Left lung (tissue), 4 donors: ENCODE measurements at regions not wholly inside any gene's neighbourhood (a gene's known extent, or its start where the extent isn't known, plus 50 kb on each side); places are given as distances from the start of the nearest gene placed in this dataset.

Experiments
- ATAC-seq: fragments of 200-7000 bp; cut with Tn5 transposase; one replicate; pipeline ENCODE4 v1.9.1; 2020; ENCODE audit warnings: moderate library complexity
- DNase-seq, 4 donors: peaks; one replicate each; pipeline ENCODE4 v3.0.0-alpha.2; 2013 to 2020
- H3K27ac ChIP-seq, 2 donors: fragments of 200-600 bp; sonication (generic) in 1 of 2; one replicate each; pipeline versions ENCODE4 v1.5.0 to v1.8.0; 2020 to 2021
- H3K27me3 ChIP-seq, 2 donors: fragments of 200-600 bp; sonication (generic) in 1 of 2; one replicate each; pipeline versions ENCODE4 v1.5.0 to v1.8.0; 2020 to 2021
- H3K36me3 ChIP-seq, 2 donors: fragments of 200-600 bp; sonication (generic) in 1 of 2; one replicate each; pipeline versions ENCODE4 v1.5.0 to v1.8.0; 2020 to 2021
- H3K4me1 ChIP-seq, 2 donors: fragments of 200-600 bp; one replicate each; pipeline ENCODE4 v1.8.0; 2021
- H3K4me3 ChIP-seq, 2 donors: fragments of 200-600 bp; sonication (generic) in 1 of 2; one replicate each; pipeline versions ENCODE4 v1.5.0 to v1.8.0; 2020 to 2021; ENCODE audit warnings: mild to moderate bottlenecking in 1 of 2
- H3K9me3 ChIP-seq, 2 donors: fragments of 200-600 bp; sonication (generic) in 1 of 2; one replicate each; pipeline versions ENCODE4 v1.5.0 to v1.8.0; 2020 to 2021
- CTCF ChIP-seq, 2 donors: fragments of 200-600 bp; sonication (generic) in 1 of 2; IDR thresholded peaks; one replicate each; pipeline versions ENCODE4 v1.5.0 to v1.8.0; 2021; ENCODE audit warnings: antibody characterized with exemption in 2 of 2
- intact Hi-C, 2 donors: fragments of 100-400 bp; cut with DNase I; formaldehyde crosslinking; loops; one replicate each; pipeline versions ENCODE4 v1.11.2 to v1.14.2; 2022
- donor health status: DM: no; HTN: yes; CAD: no.
- donor health status: DM: no; HTN: no; CAD: no.

- Histone ChIP-seq H3K4me1 (no peaks in the 10 kb centered on the region), H3K36me3 (no peaks in the 10 kb centered on the region), H3K9me3 (peaks cover 0 to 2% of the 10 kb centered on the region in 2 donors), H3K4me3 (no peak overlapping the region), H3K27me3 (no peaks in the 10 kb centered on the region), H3K27ac (no peak overlapping the region)
- no peak for TF ChIP-seq CTCF (IDR thresholded peaks at IDR 0.05)
- DNase-seq (no peak), ATAC-seq (no peak)
- intact Hi-C loops: no loop called here
These were observed 182.1 kb upstream of the TP63 start for GRCh38 chr3:189449084-189449483.

DNA sequence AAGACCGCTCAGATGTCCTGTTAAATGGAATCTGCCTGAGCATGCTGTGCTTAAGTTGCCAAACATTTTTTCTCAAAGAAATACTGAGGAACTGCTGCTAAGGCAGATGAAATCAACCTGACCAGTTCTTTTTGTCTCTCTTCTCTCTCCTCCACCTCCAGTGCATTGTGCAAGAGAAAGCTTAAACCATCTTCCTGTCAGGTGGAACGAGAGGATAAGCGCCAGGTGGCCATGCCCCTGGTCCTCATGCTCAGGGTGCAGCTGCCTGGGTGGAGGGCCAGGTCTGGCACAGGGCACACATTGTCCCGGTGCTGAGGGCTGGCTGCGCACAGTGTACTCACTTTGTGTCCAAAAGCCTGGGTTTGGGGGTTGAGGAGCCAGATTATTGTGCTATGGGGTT, 176.2 kb upstream of the TP63 start:
- H3K27ac ChIP-seq: no peak overlapping the region
- no peaks in the 10 kb centered on the region for H3K36me3 ChIP-seq
- H3K4me1 ChIP-seq: no peaks in the 10 kb centered on the region
- H3K4me3 ChIP-seq: no peak overlapping the region
- no peaks in the 10 kb centered on the region for H3K9me3 ChIP-seq
- no peak for TF ChIP-seq CTCF (IDR thresholded peaks at IDR 0.05)
- ATAC-seq (no peak), DNase-seq (no peak)
- no peaks in the 10 kb centered on the region for H3K27me3 ChIP-seq
- intact Hi-C loops: no loop called here

DNA sequence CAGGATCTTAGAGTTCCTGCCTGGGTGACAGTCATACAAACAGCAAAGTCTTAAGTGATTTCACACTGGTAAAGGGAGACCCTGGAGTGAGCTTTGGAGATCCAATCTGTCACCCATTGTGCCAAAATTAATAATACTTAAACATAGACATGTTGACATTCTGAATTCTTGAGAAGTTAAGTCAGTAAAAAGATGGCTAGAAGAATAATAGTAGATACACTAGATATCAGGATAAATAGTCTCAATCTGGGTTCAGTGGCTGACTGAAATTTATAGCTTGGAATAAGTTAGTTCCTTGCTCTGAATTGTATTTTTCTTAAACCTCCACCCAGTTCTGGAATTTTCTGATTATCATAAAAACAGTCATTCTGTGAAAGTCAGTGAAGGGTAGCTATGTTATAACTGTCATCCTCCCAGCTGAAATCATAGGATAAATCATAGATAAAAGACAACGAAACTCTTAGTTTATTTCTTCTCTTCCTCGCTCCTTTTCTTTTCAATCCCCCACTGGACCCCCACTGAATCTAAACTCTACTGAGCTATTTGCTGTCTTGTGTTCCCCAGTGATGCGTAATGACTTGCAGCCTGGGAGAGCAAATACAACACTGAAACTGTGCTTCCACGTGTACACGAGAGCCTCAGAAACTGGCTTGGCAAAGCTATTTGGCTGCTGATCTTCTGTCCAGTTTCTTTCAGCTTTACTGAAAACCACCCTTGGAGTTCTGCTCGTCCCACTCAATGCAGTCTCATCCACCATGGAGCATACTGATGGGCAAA, 175.4 kb upstream of the TP63 start:
- H3K9me3 ChIP-seq: no peaks in the 10 kb centered on the region
- no peaks in the 10 kb centered on the region for H3K27me3 ChIP-seq
- no peaks in the 10 kb centered on the region for H3K4me1 ChIP-seq
- intact Hi-C loops: no loop called here
- no peak overlapping the region for H3K4me3 ChIP-seq
- ATAC-seq (no peak), DNase-seq (no peak)
- no peak overlapping the region for H3K27ac ChIP-seq
- TF ChIP-seq CTCF (IDR thresholded peaks at IDR 0.05): no peak
- no peaks in the 10 kb centered on the region for H3K36me3 ChIP-seq

- ATAC-seq: no peak
- Histone ChIP-seq H3K27me3 (no peaks in the 10 kb centered on the region), H3K27ac (no peak overlapping the region), H3K9me3 (peaks cover 0 to 2% of the 10 kb centered on the region in 2 donors), H3K36me3 (no peaks in the 10 kb centered on the region), H3K4me3 (no peak overlapping the region), H3K4me1 (no peaks in the 10 kb centered on the region)
- no peak for TF ChIP-seq CTCF (IDR thresholded peaks at IDR 0.05)
- no peak for DNase-seq
- intact Hi-C loops: no loop called here
These were observed 174.0 kb upstream of the TP63 start for GRCh38 chr3:189457201-189457607.

DNA sequence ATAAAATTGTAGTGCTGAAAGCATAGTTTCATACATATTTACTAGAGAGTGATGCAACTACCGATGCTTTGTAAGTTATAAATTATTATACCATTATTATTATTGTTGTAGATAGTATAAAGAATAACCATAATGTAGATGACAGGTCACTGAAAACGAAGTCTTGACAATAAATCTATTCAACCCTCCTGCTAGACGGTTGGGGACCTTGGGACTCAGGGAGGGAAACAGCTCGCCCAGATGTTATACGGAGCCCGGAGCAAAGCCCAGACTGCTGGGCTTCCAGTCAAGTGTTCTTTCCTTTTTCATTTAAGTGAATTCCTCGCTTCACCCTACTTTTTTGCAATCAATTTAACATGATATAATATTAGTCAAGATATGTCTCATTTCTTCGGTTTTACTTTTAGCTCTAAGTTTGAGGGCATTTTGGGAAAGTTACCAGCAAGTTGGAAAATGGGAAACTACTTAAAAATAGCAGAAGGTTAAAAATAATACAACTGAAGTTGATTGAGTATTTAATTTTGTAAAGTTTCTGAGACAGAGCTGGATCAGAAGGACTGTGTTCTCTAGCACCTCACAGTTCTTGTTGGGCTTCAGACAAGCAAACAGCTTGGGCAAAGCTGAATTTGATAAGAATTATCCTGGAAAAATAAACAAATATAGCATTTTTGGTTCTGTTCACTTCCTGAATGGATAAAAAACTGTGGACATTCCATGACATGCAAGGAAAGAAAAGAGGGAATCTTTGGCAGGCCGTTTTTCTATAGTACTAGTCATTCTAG, 173.4 kb upstream of the TP63 start:
- ATAC-seq (no peak), DNase-seq (no peak)

More for the DNA sequence above, 173.4 kb upstream of the TP63 start:
- intact Hi-C loops: no loop called here
- H3K36me3 ChIP-seq: no peaks in the 10 kb centered on the region
- H3K27me3 ChIP-seq: no peaks in the 10 kb centered on the region
- no peak overlapping the region for H3K4me3 ChIP-seq
- H3K27ac ChIP-seq: no peak overlapping the region
- H3K4me1 ChIP-seq: no peaks in the 10 kb centered on the region
- no peak for TF ChIP-seq CTCF (IDR thresholded peaks at IDR 0.05)
- H3K9me3 ChIP-seq: peaks cover 0 to 2% of the 10 kb centered on the region in 2 donors
